ENCODE measurements at regions not wholly inside any gene's neighbourhood (a gene's known extent, or its start where the extent isn't known, plus 50 kb on each side); places are given as distances from the start of the nearest gene placed in this dataset.

GRCh38 chr13:97746649-97747048 is 206.8 kb upstream of the IPO5 start:
- Histone ChIP-seq H3K9ac (ENCODE audit: control insufficient read depth, insufficient read depth, low read length) (no peak overlapping the region), H3K4me2 (ENCODE audit: control insufficient read depth, insufficient read depth) (no peak overlapping the region), H3K4me3 (no peak overlapping the region), H2AFZ (ENCODE audit: control insufficient read depth, low read depth, low read length) (no peak overlapping the region), H4K20me1 (ENCODE audit: control insufficient read depth, insufficient read depth) (no peaks in the 10 kb centered on the region), H3K27me3 (replicated peaks in 1 of 2; ENCODE audit: control insufficient read depth in 2 of 2, insufficient read depth in 2 of 2, low read length in 1 of 2) (no peaks in the 10 kb centered on the region), H3K27ac (ENCODE audit: control insufficient read depth, insufficient read depth) (no peak overlapping the region), H3K36me3 (ENCODE audit: control insufficient read depth in 2 of 2, insufficient read depth in 2 of 2, low read length in 1 of 2) (no peaks in the 10 kb centered on the region), H3K9me3 (replicated peaks; ENCODE audit: control insufficient read depth, insufficient read depth, low read length) (no peaks in the 10 kb centered on the region), H3K79me2 (ENCODE audit: control insufficient read depth, insufficient read depth, low read length) (no peaks in the 10 kb centered on the region), H3K4me1 (ENCODE audit: control insufficient read depth, insufficient read depth, low read length) (no peaks in the 10 kb centered on the region)
- in situ Hi-C loops (cut with MboI) (no loop called here), intact Hi-C loops (cut with micrococcal nuclease; ENCODE audit: unreplicated experiment) (no loop called here)
- FAIRE-seq = no peak
- no peak for TF ChIP-seq POLR2AphosphoS5 (IDR thresholded peaks at IDR 0.05; ENCODE audit: low read length)
- no peak for TF ChIP-seq STAT3 (IDR thresholded peaks at IDR 0.05; ENCODE audit: low read depth, low read length)
- TF ChIP-seq HCFC1 (IDR thresholded peaks at IDR 0.05; ENCODE audit: low read length) = no peak
- WGBS (ENCODE audit: insufficient coverage, insufficient replicate concordance, low lambda C conversion rate, missing lambda C conversion rate) = 35% methylated on average over 6 of the region's 6 CpGs
- RAD21 ChIA-PET (ENCODE audit: unreplicated experiment) = no interaction called here
- SMC1A ChIA-PET (ENCODE audit: uncharacterized antibody, unreplicated experiment) = no interaction called here
- POLR2A ChIA-PET = no interaction called here
- no peak for DNase-seq (ENCODE audit: low read depth, low spot score)
- no peak for ATAC-seq
- CTCF ChIA-PET = no interaction called here
- no TSS peak for BruUV-seq (replicated peaks)

- Histone ChIP-seq H2AFZ (ENCODE audit: control insufficient read depth, low read depth, low read length) (no peak overlapping the region), H3K36me3 (ENCODE audit: control insufficient read depth in 2 of 2, insufficient read depth in 2 of 2, low read length in 1 of 2) (no peaks in the 10 kb centered on the region), H4K20me1 (ENCODE audit: control insufficient read depth, insufficient read depth) (no peaks in the 10 kb centered on the region), H3K4me3 (no peak overlapping the region), H3K9ac (ENCODE audit: control insufficient read depth, insufficient read depth, low read length) (no peak overlapping the region), H3K27ac (ENCODE audit: control insufficient read depth, insufficient read depth) (no peak overlapping the region), H3K9me3 (replicated peaks; ENCODE audit: control insufficient read depth, insufficient read depth, low read length) (no peaks in the 10 kb centered on the region), H3K4me2 (ENCODE audit: control insufficient read depth, insufficient read depth) (no peak overlapping the region), H3K27me3 (replicated peaks in 1 of 2; ENCODE audit: control insufficient read depth in 2 of 2, insufficient read depth in 2 of 2, low read length in 1 of 2) (no peaks in the 10 kb centered on the region), H3K79me2 (ENCODE audit: control insufficient read depth, insufficient read depth, low read length) (no peaks in the 10 kb centered on the region), H3K4me1 (ENCODE audit: control insufficient read depth, insufficient read depth, low read length) (no peaks in the 10 kb centered on the region)
- SMC1A ChIA-PET (ENCODE audit: uncharacterized antibody, unreplicated experiment) = no interaction called here
- POLR2A ChIA-PET = no interaction called here
- ATAC-seq (peak; percentile 40; the same call in 2 of the 3 replicates), DNase-seq (ENCODE audit: low read depth, low spot score) (no peak), FAIRE-seq (no peak)
- intact Hi-C loops (cut with micrococcal nuclease; ENCODE audit: unreplicated experiment) = no loop called here
- TF ChIP-seq SMC3 (IDR thresholded peaks at IDR 0.05; ENCODE audit: borderline replicate concordance, low read length) = 0 out of 2 replicates have a peak, but pooled peaks have one; percentile 8
- no peak for TF ChIP-seq BMI1 (IDR thresholded peaks at IDR 0.05; ENCODE audit: borderline replicate concordance)
- TF ChIP-seq, protein P1, sequence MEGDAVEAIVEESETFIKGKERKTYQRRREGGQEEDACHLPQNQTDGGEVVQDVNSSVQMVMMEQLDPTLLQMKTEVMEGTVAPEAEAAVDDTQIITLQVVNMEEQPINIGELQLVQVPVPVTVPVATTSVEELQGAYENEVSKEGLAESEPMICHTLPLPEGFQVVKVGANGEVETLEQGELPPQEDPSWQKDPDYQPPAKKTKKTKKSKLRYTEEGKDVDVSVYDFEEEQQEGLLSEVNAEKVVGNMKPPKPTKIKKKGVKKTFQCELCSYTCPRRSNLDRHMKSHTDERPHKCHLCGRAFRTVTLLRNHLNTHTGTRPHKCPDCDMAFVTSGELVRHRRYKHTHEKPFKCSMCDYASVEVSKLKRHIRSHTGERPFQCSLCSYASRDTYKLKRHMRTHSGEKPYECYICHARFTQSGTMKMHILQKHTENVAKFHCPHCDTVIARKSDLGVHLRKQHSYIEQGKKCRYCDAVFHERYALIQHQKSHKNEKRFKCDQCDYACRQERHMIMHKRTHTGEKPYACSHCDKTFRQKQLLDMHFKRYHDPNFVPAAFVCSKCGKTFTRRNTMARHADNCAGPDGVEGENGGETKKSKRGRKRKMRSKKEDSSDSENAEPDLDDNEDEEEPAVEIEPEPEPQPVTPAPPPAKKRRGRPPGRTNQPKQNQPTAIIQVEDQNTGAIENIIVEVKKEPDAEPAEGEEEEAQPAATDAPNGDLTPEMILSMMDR (IDR thresholded peaks at IDR 0.05 in 2 of 3, conservative IDR thresholded peaks at IDR 0.05 in 1 of 3; ENCODE audit: control insufficient read depth in 2 of 3, extremely low read depth in 1 of 3, insufficient read depth in 1 of 3, low read depth in 3 of 3, low read length in 3 of 3) = peak in 2 of 3 experiments; percentile 15 to 35; a peak in 3 of 6 replicates
- RAD21 ChIA-PET (ENCODE audit: unreplicated experiment) = no interaction called here
- 38% methylated on average over 5 of the region's 5 CpGs for WGBS (ENCODE audit: insufficient coverage, insufficient replicate concordance, low lambda C conversion rate, missing lambda C conversion rate)
- in situ Hi-C loops (cut with MboI) = no loop called here
- CTCF ChIA-PET = no interaction called here
- BruUV-seq (replicated peaks) = no TSS peak
These were observed 204.3 kb upstream of the IPO5 start for GRCh38 chr13:97749174-97749573.

Data from GM12878 (cell line).